ENCODE measurements at regions not wholly inside any gene's neighbourhood (a gene's known extent, or its start where the extent isn't known, plus 50 kb on each side); places are given as distances from the start of the nearest gene placed in this dataset.

- no peak for DNase-seq (ENCODE audit: extremely low spot score)
- POLR2A ChIA-PET, result no interaction called here
- TF ChIP-seq NFRKB (IDR thresholded peaks at IDR 0.05) (no peak), FOXA1 (IDR thresholded peaks at IDR 0.05) (no peak), CTBP1 (IDR thresholded peaks at IDR 0.05; ENCODE audit: borderline replicate concordance) (no peak), FOXM1 (IDR thresholded peaks at IDR 0.05; ENCODE audit: borderline replicate concordance) (no peak), FOXK2 (IDR thresholded peaks at IDR 0.05) (no peak)
- CTCF ChIA-PET, result no interaction called here
Observed at GRCh38 chr4:124279741-124280140, 432.8 kb downstream of the ANKRD50 start.

- TF ChIP-seq LEF1 (IDR thresholded peaks at IDR 0.05; ENCODE audit: borderline replicate concordance), result no peak
- TF ChIP-seq PKNOX1 (IDR thresholded peaks at IDR 0.05), result no peak
- TF ChIP-seq SP1 (IDR thresholded peaks at IDR 0.05), result no peak
- ChIA-PET CTCF (no interaction called here), POLR2A (no interaction called here)
- DNase-seq (ENCODE audit: extremely low spot score), result no peak
Observed at GRCh38 chr4:124282301-124282898, 430.1 kb downstream of the ANKRD50 start.

GRCh38 chr4:124288706-124289486 lies 423.6 kb downstream of the ANKRD50 start:
- POLR2A ChIA-PET, result no interaction called here
- CTCF ChIA-PET, result interaction anchor here (0.7 kb wide), 1 partner anchor 30 kb away, joined by 3 read pairs; no protein-coding TSS in a partner anchor
- no peak for DNase-seq (ENCODE audit: extremely low spot score)
- TF ChIP-seq PKNOX1 (IDR thresholded peaks at IDR 0.05) (no peak), FOXM1 (IDR thresholded peaks at IDR 0.05; ENCODE audit: borderline replicate concordance) (no peak)

- DNase-seq (ENCODE audit: extremely low spot score), result no peak
- TF ChIP-seq L3MBTL2 (conservative IDR thresholded peaks at IDR 0.05) (no peak), TARDBP (IDR thresholded peaks at IDR 0.05) (no peak), BHLHE40 (IDR thresholded peaks at IDR 0.05; ENCODE audit: borderline replicate concordance) (no peak), ELF4 (IDR thresholded peaks at IDR 0.05) (no peak), PKNOX1 (IDR thresholded peaks at IDR 0.05) (no peak), FOXM1 (IDR thresholded peaks at IDR 0.05; ENCODE audit: borderline replicate concordance) (no peak), LEF1 (IDR thresholded peaks at IDR 0.05; ENCODE audit: borderline replicate concordance) (no peak), HDGF (IDR thresholded peaks at IDR 0.05; ENCODE audit: borderline replicate concordance) (no peak), FOXA1 (IDR thresholded peaks at IDR 0.05) (no peak), SUZ12 (IDR thresholded peaks at IDR 0.05) (no peak), FOXK2 (IDR thresholded peaks at IDR 0.05) (no peak), ARNT (IDR thresholded peaks at IDR 0.05) (no peak), ZNF384 (IDR thresholded peaks at IDR 0.05) (no peak)
- POLR2A ChIA-PET, result no interaction called here
- CTCF ChIA-PET, result no interaction called here
Observed at GRCh38 chr4:124290678-124291077, 421.9 kb downstream of the ANKRD50 start.

- TF ChIP-seq SP1 (IDR thresholded peaks at IDR 0.05) (no peak), HDGF (IDR thresholded peaks at IDR 0.05; ENCODE audit: borderline replicate concordance) (no peak), LEF1 (IDR thresholded peaks at IDR 0.05; ENCODE audit: borderline replicate concordance) (no peak), CTBP1 (IDR thresholded peaks at IDR 0.05; ENCODE audit: borderline replicate concordance) (no peak), ARNT (IDR thresholded peaks at IDR 0.05) (no peak), PKNOX1 (IDR thresholded peaks at IDR 0.05) (no peak), ELF4 (IDR thresholded peaks at IDR 0.05) (no peak), FOXM1 (IDR thresholded peaks at IDR 0.05; ENCODE audit: borderline replicate concordance) (no peak), FOXK2 (IDR thresholded peaks at IDR 0.05) (no peak), SUZ12 (IDR thresholded peaks at IDR 0.05) (no peak), L3MBTL2 (conservative IDR thresholded peaks at IDR 0.05) (no peak), BHLHE40 (IDR thresholded peaks at IDR 0.05; ENCODE audit: borderline replicate concordance) (no peak), ZNF384 (IDR thresholded peaks at IDR 0.05) (no peak), NFRKB (IDR thresholded peaks at IDR 0.05) (no peak), TARDBP (IDR thresholded peaks at IDR 0.05) (no peak), FOXA1 (IDR thresholded peaks at IDR 0.05) (no peak)
- ChIA-PET POLR2A (no interaction called here), CTCF (no interaction called here)
- no peak for DNase-seq (ENCODE audit: extremely low spot score)
Observed at GRCh38 chr4:124295413-124295812, 417.1 kb downstream of the ANKRD50 start.

- CTCF ChIA-PET, result no interaction called here
- POLR2A ChIA-PET, result no interaction called here
- TF ChIP-seq ARNT (IDR thresholded peaks at IDR 0.05) (no peak), FOXM1 (IDR thresholded peaks at IDR 0.05; ENCODE audit: borderline replicate concordance) (no peak), FOXK2 (IDR thresholded peaks at IDR 0.05) (no peak), SP1 (IDR thresholded peaks at IDR 0.05) (no peak), L3MBTL2 (conservative IDR thresholded peaks at IDR 0.05) (no peak), TARDBP (IDR thresholded peaks at IDR 0.05) (no peak), HDGF (IDR thresholded peaks at IDR 0.05; ENCODE audit: borderline replicate concordance) (no peak), FOXA1 (IDR thresholded peaks at IDR 0.05) (no peak), LEF1 (IDR thresholded peaks at IDR 0.05; ENCODE audit: borderline replicate concordance) (no peak), NFRKB (IDR thresholded peaks at IDR 0.05) (no peak)
- no peak for DNase-seq (ENCODE audit: extremely low spot score)
Observed at GRCh38 chr4:124304941-124305340, 407.6 kb downstream of the ANKRD50 start.
